Stimulated activated CD4-positive, alpha-beta T cell treated with anti-CD3 and anti-CD28 coated beads, TNF-alpha, amount 100 ng/mL, for 48 hours (primary cell): ENCODE measurements at regions not wholly inside any gene's neighbourhood (a gene's known extent, or its start where the extent isn't known, plus 50 kb on each side); places are given as distances from the start of the nearest gene placed in this dataset.

Experiments used
- DNase-seq, 3 donors: peaks; one replicate each; pipeline ENCODE4 v3.0.0-alpha.2; 2020; ENCODE audit warnings: low read depth in 3 of 3

GRCh38 chr2:236852100-236852976 is 233.4 kb upstream of the COPS8 start:
- no peak for DNase-seq

- DNase-seq = no peak
Measured at GRCh38 chr2:236852977-236853374, 232.7 kb upstream of the COPS8 start.

GRCh38 chr2:236853585-236854051 is 232.1 kb upstream of the COPS8 start:
- no peak for DNase-seq

GRCh38 chr2:236855176-236855865 is 230.4 kb upstream of the COPS8 start:
- DNase-seq = no peak

- no peak for DNase-seq
Measured at GRCh38 chr2:236855866-236856847, 229.5 kb upstream of the COPS8 start.

- DNase-seq = no peak
Measured at GRCh38 chr2:236856848-236857235, 228.8 kb upstream of the COPS8 start.

GRCh38 chr2:236857246-236857645 is 228.4 kb upstream of the COPS8 start:
- no peak for DNase-seq

GRCh38 chr2:236857781-236858180 is 227.9 kb upstream of the COPS8 start:
- DNase-seq = no peak

- no peak for DNase-seq
Measured at GRCh38 chr2:236858661-236859060, 227.0 kb upstream of the COPS8 start.

- DNase-seq = no peak
Measured at GRCh38 chr2:236859908-236860307, 225.8 kb upstream of the COPS8 start.

- no peak for DNase-seq
Measured at GRCh38 chr2:236861196-236861875, 224.4 kb upstream of the COPS8 start.

- no peak for DNase-seq
Measured at GRCh38 chr2:236861944-236862343, 223.7 kb upstream of the COPS8 start.

- DNase-seq = no peak
Measured at GRCh38 chr2:236862526-236862925, 223.2 kb upstream of the COPS8 start.

GRCh38 chr2:236862961-236863728 is 222.5 kb upstream of the COPS8 start:
- DNase-seq = no peak

- DNase-seq = no peak
Measured at GRCh38 chr2:236863729-236864126, 222.0 kb upstream of the COPS8 start.

- DNase-seq = no peak
Measured at GRCh38 chr2:236865052-236865451, 220.6 kb upstream of the COPS8 start.

- DNase-seq = no peak
Measured at GRCh38 chr2:236866542-236867340, 218.9 kb upstream of the COPS8 start.

- no peak for DNase-seq
Measured at GRCh38 chr2:236867441-236868260, 218.0 kb upstream of the COPS8 start.

- DNase-seq = no peak
Measured at GRCh38 chr2:236870370-236870769, 215.3 kb upstream of the COPS8 start.
